H1 (cell line): ENCODE measurements at regions not wholly inside any gene's neighbourhood (a gene's known extent, or its start where the extent isn't known, plus 50 kb on each side); places are given as distances from the start of the nearest gene placed in this dataset.

Experiments used
- BCL11A ChIP-seq, 2 experiments: IDR thresholded peaks; one replicate each; pipeline ENCODE4 v1.6.1; 2011; ENCODE audit warnings: low read depth in 2 of 2, low read length in 2 of 2, mild to moderate bottlenecking in 2 of 2
- CBX5 ChIP-seq: fragments of 300-800, 300-1000 bp; sonication (generic); IDR thresholded peaks from 2 replicates; pipeline ENCODE4 v1.7.1; 2016; ENCODE audit warnings: antibody characterized with exemption, low read length, low read depth
- HDAC6 ChIP-seq: IDR thresholded peaks from one replicate; pipeline ENCODE4 v1.7.1; 2012; ENCODE audit warnings: low read depth, mild to moderate bottlenecking, inconsistent platforms, low read length, moderate library complexity
- KDM5A ChIP-seq: fragments of 200-600 bp; IDR thresholded peaks from 2 replicates; pipeline ENCODE4 v1.7.1; 2012; ENCODE audit warnings: mild to moderate bottlenecking, low read length, inconsistent platforms, mixed read lengths
- POLR2AphosphoS5 ChIP-seq: IDR thresholded peaks from 2 replicates; pipeline ENCODE4 v1.6.1; 2011; ENCODE audit warnings: low read depth, low read length
- POU5F1 ChIP-seq: IDR thresholded peaks from 2 replicates; pipeline ENCODE4 v1.6.1; 2011; ENCODE audit warnings: low read depth, mild to moderate bottlenecking, low read length, moderate library complexity
- TEAD4 ChIP-seq: IDR thresholded peaks from 2 replicates; pipeline ENCODE4 v1.6.1; 2012; ENCODE audit warnings: low read depth, low read length, inconsistent platforms, mixed read lengths

- TF ChIP-seq POLR2AphosphoS5 (no peak), POU5F1 (no peak), BCL11A (IDR thresholded peaks at IDR 0.05; ENCODE audit: low read depth in 2 of 2, low read length in 2 of 2) (no peak), HDAC6 (no peak), CBX5 (no peak), TEAD4 (no peak), KDM5A (no peak)
Measured at GRCh38 chr20:50389808-50390684, 120.1 kb upstream of the PTPN1 start (continued).
